Transverse colon (tissue), 4 donors: ENCODE measurements at regions not wholly inside any gene's neighbourhood (a gene's known extent, or its start where the extent isn't known, plus 50 kb on each side); places are given as distances from the start of the nearest gene placed in this dataset.

ENCODE experiments used
- EP300 ChIP-seq: sonication (generic); formaldehyde crosslinking; IDR thresholded peaks from one replicate; pipeline ENCODE4 v1.6.1; 2017; ENCODE audit warnings: antibody characterized with exemption, low read depth
- POLR2AphosphoS5 ChIP-seq, 3 donors: sonication (generic); formaldehyde crosslinking; IDR thresholded peaks; one replicate each; pipeline ENCODE4 v1.6.1; 2016; ENCODE audit warnings: antibody characterized with exemption in 3 of 3
- TF ChIP-seq, protein P1 (sequence below), 5 experiments: fragments of 200-600 bp in 3 of 5; fragments of 450-650 bp in 2 of 5; sonication (generic) in 3 of 5; IDR thresholded peaks; 1 replicate in 2 of 5; 2 replicates in 3 of 5; pipeline ENCODE4 v1.5.1; 2016 to 2017; ENCODE audit warnings: antibody characterized with exemption in 5 of 5, inconsistent platforms in 3 of 5, mild to moderate bottlenecking in 2 of 5, moderate library complexity in 1 of 5

DNA sequence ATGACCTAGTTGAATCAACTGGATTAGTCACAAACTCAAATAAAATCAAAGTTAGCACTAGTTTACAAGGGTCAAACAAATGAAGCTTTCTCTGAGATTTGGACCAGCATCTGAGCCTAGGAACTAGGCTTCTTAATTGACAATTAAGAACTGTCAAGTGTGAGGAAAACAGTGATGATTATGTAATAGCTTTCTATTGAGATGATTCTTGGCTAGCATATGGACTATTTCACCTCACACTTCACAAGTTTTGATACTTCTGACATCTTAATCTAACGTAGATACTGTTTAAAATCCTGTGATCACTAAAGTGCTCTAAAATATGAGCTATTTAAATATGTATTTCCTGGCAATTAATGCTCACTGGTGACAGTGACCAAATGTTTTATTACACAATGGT, 542.9 kb downstream of the EFNA5 start:
- TF ChIP-seq, protein P1, sequence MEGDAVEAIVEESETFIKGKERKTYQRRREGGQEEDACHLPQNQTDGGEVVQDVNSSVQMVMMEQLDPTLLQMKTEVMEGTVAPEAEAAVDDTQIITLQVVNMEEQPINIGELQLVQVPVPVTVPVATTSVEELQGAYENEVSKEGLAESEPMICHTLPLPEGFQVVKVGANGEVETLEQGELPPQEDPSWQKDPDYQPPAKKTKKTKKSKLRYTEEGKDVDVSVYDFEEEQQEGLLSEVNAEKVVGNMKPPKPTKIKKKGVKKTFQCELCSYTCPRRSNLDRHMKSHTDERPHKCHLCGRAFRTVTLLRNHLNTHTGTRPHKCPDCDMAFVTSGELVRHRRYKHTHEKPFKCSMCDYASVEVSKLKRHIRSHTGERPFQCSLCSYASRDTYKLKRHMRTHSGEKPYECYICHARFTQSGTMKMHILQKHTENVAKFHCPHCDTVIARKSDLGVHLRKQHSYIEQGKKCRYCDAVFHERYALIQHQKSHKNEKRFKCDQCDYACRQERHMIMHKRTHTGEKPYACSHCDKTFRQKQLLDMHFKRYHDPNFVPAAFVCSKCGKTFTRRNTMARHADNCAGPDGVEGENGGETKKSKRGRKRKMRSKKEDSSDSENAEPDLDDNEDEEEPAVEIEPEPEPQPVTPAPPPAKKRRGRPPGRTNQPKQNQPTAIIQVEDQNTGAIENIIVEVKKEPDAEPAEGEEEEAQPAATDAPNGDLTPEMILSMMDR (IDR thresholded peaks at IDR 0.05): no peak
- TF ChIP-seq EP300: no peak
- TF ChIP-seq POLR2AphosphoS5 (IDR thresholded peaks at IDR 0.05): no peak
